HFF-Myc (cell line): ENCODE measurements at regions not wholly inside any gene's neighbourhood (a gene's known extent, or its start where the extent isn't known, plus 50 kb on each side); places are given as distances from the start of the nearest gene placed in this dataset.

Experiments
- DNase-seq: peaks from one replicate; pipeline ENCODE4 v3.0.0-alpha.2; 2011; ENCODE audit warnings: low read depth; ENCODE audit errors: extremely low read depth
- H3K4me3 ChIP-seq: replicated peaks from 2 replicates; pipeline ENCODE4 v1.5.1; 2011; ENCODE audit warnings: low read depth, mild to moderate bottlenecking, control low read depth, low read length
- CTCF ChIP-seq: IDR thresholded peaks from 2 replicates; pipeline ENCODE4 v1.5.1; 2012; ENCODE audit warnings: mild to moderate bottlenecking, low read depth, low read length, control low read depth; ENCODE audit errors: missing control alignments

- TF ChIP-seq CTCF: no peak
- H3K4me3 ChIP-seq: no peak overlapping the region
- no peak for DNase-seq
Measured at GRCh38 chr6:23268348-23268747, 699.0 kb downstream of the HDGFL1 start.

DNA sequence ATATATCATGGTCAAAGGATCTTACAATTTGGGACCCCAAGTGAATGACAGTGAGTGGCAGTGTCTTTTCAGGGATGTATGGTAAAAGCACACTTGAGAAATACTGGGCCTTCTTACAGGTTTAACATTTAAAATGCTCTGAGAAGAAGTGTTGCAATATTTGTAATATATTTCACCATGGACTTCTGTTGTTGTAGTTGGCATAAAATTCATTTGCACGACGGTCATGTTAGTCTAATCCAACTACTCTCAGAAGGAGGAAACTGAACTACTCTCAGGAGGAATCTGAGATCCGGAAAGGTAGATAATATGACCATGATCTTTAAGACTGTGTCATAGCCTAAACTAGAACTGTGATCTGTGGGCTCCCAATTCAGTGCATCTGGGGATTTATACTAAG, 700.1 kb downstream of the HDGFL1 start:
- no peak for DNase-seq

GRCh38 chr6:23272536-23272935, 703.2 kb downstream of the HDGFL1 start:
- DNase-seq: no peak
- no peak for TF ChIP-seq CTCF
- H3K4me3 ChIP-seq: no peak overlapping the region

More for the DNA sequence above, 700.1 kb downstream of the HDGFL1 start:
- no peak overlapping the region for H3K4me3 ChIP-seq
- no peak for TF ChIP-seq CTCF

GRCh38 chr6:23277521-23278179, 708.3 kb downstream of the HDGFL1 start:
- no peak overlapping the region for H3K4me3 ChIP-seq
- TF ChIP-seq CTCF: no peak

DNA sequence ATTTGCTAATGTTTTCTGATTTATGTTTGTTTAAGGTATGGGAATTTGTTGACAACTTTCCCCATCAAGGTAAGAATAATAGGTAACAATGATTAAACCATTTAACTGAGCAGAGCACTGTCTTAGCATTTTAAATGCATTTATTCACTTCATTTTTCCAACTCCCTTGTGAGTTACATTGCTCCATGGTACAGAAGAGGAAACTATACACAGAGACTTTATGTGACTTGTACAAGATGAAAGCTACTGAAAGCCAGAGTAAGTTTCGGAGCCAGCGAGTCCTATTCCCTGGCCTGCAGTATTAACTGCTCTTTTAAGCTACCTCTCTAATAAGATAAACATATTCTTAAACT, 708.8 kb downstream of the HDGFL1 start:
- H3K4me3 ChIP-seq: no peak overlapping the region
- DNase-seq: no peak
- TF ChIP-seq CTCF: no peak

More at GRCh38 chr6:23277521-23278179, 708.3 kb downstream of the HDGFL1 start:
- no peak for DNase-seq

GRCh38 chr6:23280437-23280836, 711.1 kb downstream of the HDGFL1 start:
- H3K4me3 ChIP-seq: no peak overlapping the region
- TF ChIP-seq CTCF: no peak
- no peak for DNase-seq

- H3K4me3 ChIP-seq: no peak overlapping the region
- DNase-seq: peak; percentile 40
- TF ChIP-seq CTCF: no peak
Measured at GRCh38 chr6:23282252-23283021, 713.1 kb downstream of the HDGFL1 start.
